HepG2 (cell line): ENCODE measurements at regions not wholly inside any gene's neighbourhood (a gene's known extent, or its start where the extent isn't known, plus 50 kb on each side); places are given as distances from the start of the nearest gene placed in this dataset.

ENCODE experiments used
- GLI4 ChIP-seq: sonication (generic); formaldehyde crosslinking; IDR thresholded peaks from 2 replicates; pipeline ENCODE4 v1.5.1; 2020; ENCODE audit warnings: missing genetic modification reagents, mild to moderate bottlenecking, moderate library complexity, borderline replicate concordance
- MAFK ChIP-seq, 2 experiments: IDR thresholded peaks in 1 of 2; conservative IDR thresholded peaks in 1 of 2; 2 replicates each; pipeline ENCODE4 v1.6.1; 2011; ENCODE audit warnings: improper control_type of control experiment in 2 of 2, low read length in 2 of 2
- MNT ChIP-seq: fragments of 450-650 bp; IDR thresholded peaks from 2 replicates; pipeline ENCODE4 v1.6.1; 2016
- MTERF4 ChIP-seq: sonication (generic); formaldehyde crosslinking; IDR thresholded peaks from 2 replicates; pipeline ENCODE4 v1.8.0; 2023; ENCODE audit warnings: mild to moderate bottlenecking, missing genetic modification reagents
- PATZ1 ChIP-seq: sonication (generic); formaldehyde crosslinking; IDR thresholded peaks from 2 replicates; pipeline ENCODE4 v1.4.0; 2020; ENCODE audit warnings: missing genetic modification reagents
- PREB ChIP-seq: sonication (generic); formaldehyde crosslinking; IDR thresholded peaks from 2 replicates; pipeline ENCODE4 v1.4.0; 2020; ENCODE audit warnings: missing genetic modification reagents
- RBFOX2 ChIP-seq: fragments of 200-400 bp; formaldehyde crosslinking; IDR thresholded peaks from 2 replicates; pipeline ENCODE4 v1.6.1; 2017; ENCODE audit warnings: low read depth, mild to moderate bottlenecking, low read length
- TBX2 ChIP-seq: sonication (generic); formaldehyde crosslinking; IDR thresholded peaks from 2 replicates; pipeline ENCODE4 v1.5.0; 2020; ENCODE audit warnings: missing genetic modification reagents, mild to moderate bottlenecking, borderline replicate concordance
- TMF1 ChIP-seq: sonication (generic); formaldehyde crosslinking; IDR thresholded peaks from 2 replicates; pipeline ENCODE4 v1.8.1; 2022; ENCODE audit warnings: low read depth, missing genetic modification reagents
- ZBTB26 ChIP-seq: IDR thresholded peaks from 2 replicates; pipeline ENCODE4 v1.6.1; 2016; ENCODE audit warnings: missing compliant biosample characterization, missing genetic modification reagents, borderline replicate concordance
- ZHX2 ChIP-seq, 2 experiments: sonication (generic) in 1 of 2; formaldehyde crosslinking in 1 of 2; IDR thresholded peaks; 2 replicates each; pipeline versions ENCODE4 v1.6.1 to v1.9.0; 2014 to 2022; ENCODE audit warnings: antibody characterized with exemption in 1 of 2, borderline replicate concordance in 1 of 2, inconsistent platforms in 1 of 2, low read depth in 1 of 2, missing genetic modification reagents in 1 of 2
- ZNF34 ChIP-seq: sonication (generic); formaldehyde crosslinking; IDR thresholded peaks from 2 replicates; pipeline ENCODE4 v1.4.0; 2020; ENCODE audit warnings: mild to moderate bottlenecking, missing genetic modification reagents, borderline replicate concordance
- ZNF460 ChIP-seq: sonication (generic); formaldehyde crosslinking; IDR thresholded peaks from 2 replicates; pipeline ENCODE4 v1.5.1; 2020; ENCODE audit warnings: missing genetic modification reagents, mild to moderate bottlenecking, borderline replicate concordance
- ZNF580 ChIP-seq: IDR thresholded peaks from 2 replicates; pipeline ENCODE4 v1.6.1; 2016; ENCODE audit warnings: low read depth, borderline replicate concordance
- ZNF747 ChIP-seq: sonication (generic); formaldehyde crosslinking; IDR thresholded peaks from 2 replicates; pipeline ENCODE4 v1.8.1; 2023; ENCODE audit warnings: missing genetic modification reagents, mild to moderate bottlenecking, borderline replicate concordance

- TF ChIP-seq GLI4 (CRISPR knock-in tag) (0 out of 2 replicates have a peak, but pooled peaks have one; percentile 45), ZNF580 (CRISPR knock-in tag) (peak; percentile 20; the same call in 1 of the 2 replicates), PATZ1 (CRISPR knock-in tag) (no peak), ZNF34 (CRISPR knock-in tag) (no peak), TBX2 (CRISPR knock-in tag) (no peak), RBFOX2 (no peak), PREB (CRISPR knock-in tag) (no peak), ZNF747 (no peak), ZHX2 (IDR thresholded peaks at IDR 0.05; ENCODE audit: low read depth) (no peak), ZHX2 (CRISPR knock-in tag; IDR thresholded peaks at IDR 0.05; ENCODE audit: borderline replicate concordance) (no peak), MAFK (conservative IDR thresholded peaks at IDR 0.05 in 1 of 2, IDR thresholded peaks at IDR 0.05 in 1 of 2; ENCODE audit: low read length in 2 of 2) (no peak), ZBTB26 (CRISPR knock-in tag) (no peak), TMF1 (CRISPR knock-in tag) (no peak), ZNF460 (CRISPR knock-in tag) (no peak), MTERF4 (CRISPR knock-in tag) (no peak), MNT (no peak)
These were observed 62.3 kb downstream of the SOWAHC start (continued) for GRCh38 chr2:109676346-109676902.
